ENCODE measurements at regions not wholly inside any gene's neighbourhood (a gene's known extent, or its start where the extent isn't known, plus 50 kb on each side); places are given as distances from the start of the nearest gene placed in this dataset.

DNA sequence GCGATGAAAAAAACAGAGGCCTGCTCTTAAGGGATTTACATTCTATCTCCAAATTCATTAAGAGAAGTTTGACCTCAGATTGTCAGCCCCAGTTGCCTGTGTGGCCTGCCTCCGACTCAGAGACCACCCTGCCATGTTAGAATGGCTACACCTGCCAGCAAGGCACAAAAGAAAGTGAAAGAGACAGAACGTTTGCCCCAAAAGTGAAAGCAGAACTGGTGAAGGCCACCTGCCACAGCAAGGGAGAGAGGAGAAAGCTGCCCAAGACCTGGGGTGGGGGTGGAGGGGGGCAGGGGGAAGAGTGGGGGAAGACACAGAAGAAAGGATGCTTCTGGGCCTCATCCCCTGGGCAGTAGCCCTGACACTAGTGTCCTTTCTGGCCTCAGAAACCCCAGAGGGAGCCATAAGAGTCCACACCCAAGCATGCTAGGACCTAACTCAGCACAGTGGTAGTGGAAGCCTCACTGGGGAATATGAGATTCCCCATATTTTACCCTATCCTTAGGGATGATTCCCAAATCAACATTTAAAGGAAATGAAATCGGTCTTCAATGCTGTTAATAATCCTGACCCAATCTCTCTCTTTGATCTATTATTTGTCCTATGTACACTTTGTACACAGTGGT, 389.7 kb downstream of the TXNL1 start:
- H3K36me3 ChIP-seq (replicated peaks; ENCODE audit: insufficient read depth, low read length): no peaks in the 10 kb centered on the region
- H2AFZ ChIP-seq (ENCODE audit: low read length): no peak overlapping the region
- no peaks in the 10 kb centered on the region for H3F3A ChIP-seq (ENCODE audit: insufficient read depth, low read length)
- H3K9me3 ChIP-seq (replicated peaks; ENCODE audit: insufficient read depth, low read length): no peaks in the 10 kb centered on the region
- no peaks in the 10 kb centered on the region for H4K20me1 ChIP-seq (ENCODE audit: insufficient read depth, low read length)
- TF ChIP-seq EZH2phosphoT487 (IDR thresholded peaks at IDR 0.05; ENCODE audit: low read length) (no peak), EZH2 (optimal IDR thresholded peaks at IDR 0.05; ENCODE audit: low read depth, low read length) (no peak)
- TF ChIP-seq, protein P1, sequence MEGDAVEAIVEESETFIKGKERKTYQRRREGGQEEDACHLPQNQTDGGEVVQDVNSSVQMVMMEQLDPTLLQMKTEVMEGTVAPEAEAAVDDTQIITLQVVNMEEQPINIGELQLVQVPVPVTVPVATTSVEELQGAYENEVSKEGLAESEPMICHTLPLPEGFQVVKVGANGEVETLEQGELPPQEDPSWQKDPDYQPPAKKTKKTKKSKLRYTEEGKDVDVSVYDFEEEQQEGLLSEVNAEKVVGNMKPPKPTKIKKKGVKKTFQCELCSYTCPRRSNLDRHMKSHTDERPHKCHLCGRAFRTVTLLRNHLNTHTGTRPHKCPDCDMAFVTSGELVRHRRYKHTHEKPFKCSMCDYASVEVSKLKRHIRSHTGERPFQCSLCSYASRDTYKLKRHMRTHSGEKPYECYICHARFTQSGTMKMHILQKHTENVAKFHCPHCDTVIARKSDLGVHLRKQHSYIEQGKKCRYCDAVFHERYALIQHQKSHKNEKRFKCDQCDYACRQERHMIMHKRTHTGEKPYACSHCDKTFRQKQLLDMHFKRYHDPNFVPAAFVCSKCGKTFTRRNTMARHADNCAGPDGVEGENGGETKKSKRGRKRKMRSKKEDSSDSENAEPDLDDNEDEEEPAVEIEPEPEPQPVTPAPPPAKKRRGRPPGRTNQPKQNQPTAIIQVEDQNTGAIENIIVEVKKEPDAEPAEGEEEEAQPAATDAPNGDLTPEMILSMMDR (IDR thresholded peaks at IDR 0.05; ENCODE audit: low read length): no peak
- H3K9ac ChIP-seq (ENCODE audit: low read length): no peak overlapping the region
- H3K79me2 ChIP-seq (ENCODE audit: low read length): no peaks in the 10 kb centered on the region
- 0 out of 2 replicates have a peak, but pooled peaks cover 3% of the 10 kb centered on the region for H3K27me3 ChIP-seq (replicated peaks; ENCODE audit: insufficient read depth, low read length)
- no peak overlapping the region for H3K27ac ChIP-seq (ENCODE audit: low read length)
- peak; percentile 76 for DNase-seq
- H3K9me2 ChIP-seq (replicated peaks; ENCODE audit: insufficient read depth, low read length): no peaks in the 10 kb centered on the region
- H3K4me1 ChIP-seq (ENCODE audit: low read length): peaks cover 5% of the 10 kb centered on the region; the same call in 1 of the 2 replicates
- no peak overlapping the region; the same call in 1 of the 2 replicates for H3K4me3 ChIP-seq (ENCODE audit: low read length)
- peak overlapping the region; percentile 65; the same call in 1 of the 2 replicates for H3K4me2 ChIP-seq (ENCODE audit: low read depth, low read length)

DNA sequence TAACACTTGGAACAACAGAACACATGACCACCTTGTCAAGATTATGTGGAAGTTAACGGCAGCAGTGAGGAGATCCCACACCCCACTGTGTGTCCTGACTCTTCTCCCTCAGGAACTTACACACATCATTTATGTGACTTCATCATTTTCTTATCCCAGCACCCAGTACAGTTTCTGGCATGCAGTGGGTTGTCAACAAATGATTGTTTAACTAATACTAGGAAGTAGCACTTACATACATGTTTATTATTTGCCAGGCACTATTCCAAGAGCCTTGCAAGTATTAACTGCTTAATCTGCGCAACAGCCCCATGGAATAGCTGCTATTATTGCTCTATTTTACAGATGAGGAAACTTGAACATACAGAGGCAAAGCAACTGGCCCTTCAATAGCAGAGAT, 391.5 kb downstream of the TXNL1 start:
- Histone ChIP-seq H3K4me1 (ENCODE audit: low read length) (peaks cover 5% of the 10 kb centered on the region; the same call in 1 of the 2 replicates), H3K36me3 (replicated peaks; ENCODE audit: insufficient read depth, low read length) (no peaks in the 10 kb centered on the region), H3F3A (ENCODE audit: insufficient read depth, low read length) (no peaks in the 10 kb centered on the region), H3K4me3 (ENCODE audit: low read length) (no peak overlapping the region), H2AFZ (ENCODE audit: low read length) (no peak overlapping the region), H3K9ac (ENCODE audit: low read length) (no peak overlapping the region), H3K79me2 (ENCODE audit: low read length) (no peaks in the 10 kb centered on the region), H3K9me2 (replicated peaks; ENCODE audit: insufficient read depth, low read length) (no peaks in the 10 kb centered on the region), H3K27me3 (replicated peaks; ENCODE audit: insufficient read depth, low read length) (0 out of 2 replicates have a peak, but pooled peaks cover 3% of the 10 kb centered on the region), H4K20me1 (ENCODE audit: insufficient read depth, low read length) (no peaks in the 10 kb centered on the region), H3K27ac (ENCODE audit: low read length) (no peak overlapping the region), H3K9me3 (replicated peaks; ENCODE audit: insufficient read depth, low read length) (no peaks in the 10 kb centered on the region), H3K4me2 (ENCODE audit: low read depth, low read length) (no peak overlapping the region)
- no peak for DNase-seq
- TF ChIP-seq, protein P1 (IDR thresholded peaks at IDR 0.05; ENCODE audit: low read length): no peak
- no peak for TF ChIP-seq EZH2phosphoT487 (IDR thresholded peaks at IDR 0.05; ENCODE audit: low read length)
- no peak for TF ChIP-seq EZH2 (optimal IDR thresholded peaks at IDR 0.05; ENCODE audit: low read depth, low read length)

DNA sequence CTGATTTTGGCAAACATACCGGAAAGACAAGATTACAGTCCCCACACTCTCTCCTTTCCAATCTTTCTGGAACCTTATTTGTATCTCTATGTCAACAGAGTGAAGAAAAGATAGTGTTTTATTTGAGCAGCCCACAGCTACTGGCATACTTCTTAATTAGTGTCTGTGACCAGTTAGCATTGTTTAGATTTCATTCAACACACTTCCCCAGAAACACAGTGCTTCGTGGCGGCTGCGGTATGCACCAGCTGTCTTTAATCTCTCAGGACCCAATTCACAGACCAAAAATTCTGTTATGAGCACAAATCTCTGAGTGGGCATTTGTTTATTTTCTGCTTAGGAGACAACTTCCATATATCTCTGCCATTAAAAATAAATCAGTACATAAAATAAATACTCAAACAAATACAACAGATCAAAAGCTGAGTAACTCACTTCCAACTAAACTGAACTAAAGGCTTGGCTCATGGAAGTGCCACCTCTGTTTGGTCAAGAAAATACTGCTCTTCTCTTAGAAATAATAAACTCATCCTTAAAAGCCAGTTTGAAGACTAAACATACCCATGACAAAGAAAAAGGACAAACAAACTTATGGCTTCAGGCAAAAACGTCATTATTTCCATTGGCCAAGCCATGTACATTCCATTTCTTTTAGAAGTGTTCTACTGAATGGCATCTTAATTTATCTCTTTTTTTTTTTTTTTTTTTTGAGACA, 392.4 kb downstream of the TXNL1 start:
- Histone ChIP-seq H3K9me2 (replicated peaks; ENCODE audit: insufficient read depth, low read length) (no peaks in the 10 kb centered on the region), H3K36me3 (replicated peaks; ENCODE audit: insufficient read depth, low read length) (no peaks in the 10 kb centered on the region), H3K9ac (ENCODE audit: low read length) (no peak overlapping the region), H3K9me3 (replicated peaks; ENCODE audit: insufficient read depth, low read length) (no peaks in the 10 kb centered on the region), H4K20me1 (ENCODE audit: insufficient read depth, low read length) (no peaks in the 10 kb centered on the region), H3K4me3 (ENCODE audit: low read length) (no peak overlapping the region), H3K79me2 (ENCODE audit: low read length) (no peaks in the 10 kb centered on the region), H3K4me1 (ENCODE audit: low read length) (peaks cover 5% of the 10 kb centered on the region; the same call in 1 of the 2 replicates), H3K4me2 (ENCODE audit: low read depth, low read length) (no peak overlapping the region), H3F3A (ENCODE audit: insufficient read depth, low read length) (no peaks in the 10 kb centered on the region), H3K27me3 (replicated peaks; ENCODE audit: insufficient read depth, low read length) (0 out of 2 replicates have a peak, but pooled peaks cover 3% of the 10 kb centered on the region), H3K27ac (ENCODE audit: low read length) (no peak overlapping the region), H2AFZ (ENCODE audit: low read length) (no peak overlapping the region)
- no peak for TF ChIP-seq EZH2 (optimal IDR thresholded peaks at IDR 0.05; ENCODE audit: low read depth, low read length)
- TF ChIP-seq, protein P1 (IDR thresholded peaks at IDR 0.05; ENCODE audit: low read length): no peak
- no peak for TF ChIP-seq EZH2phosphoT487 (IDR thresholded peaks at IDR 0.05; ENCODE audit: low read length)
- DNase-seq: no peak

All from MM.1S (cell line).